WERI-Rb-1 (cell line): ENCODE measurements at regions not wholly inside any gene's neighbourhood (a gene's known extent, or its start where the extent isn't known, plus 50 kb on each side); places are given as distances from the start of the nearest gene placed in this dataset.

Experiments used
- DNase-seq: peaks from one replicate; pipeline ENCODE4 v3.0.0-alpha.2; 2020
- H3K27ac ChIP-seq: fragments of 250-450 bp; sonication (Bioruptor Pico); 2 replicates; pipeline ENCODE4 v1.5.1; 2020; ENCODE audit warnings: mild to moderate bottlenecking, moderate library complexity
- H3K27me3 ChIP-seq: fragments of 250-450 bp; sonication (Bioruptor Pico); 2 replicates; pipeline ENCODE4 v1.5.1; 2021; ENCODE audit warnings: mild to moderate bottlenecking, low read depth, moderate library complexity; ENCODE audit not compliant: insufficient read depth, severe bottlenecking
- H3K36me3 ChIP-seq: fragments of 250-450 bp; sonication (Bioruptor Pico); 2 replicates; pipeline ENCODE4 v1.5.1; 2020; ENCODE audit warnings: mild to moderate bottlenecking, moderate library complexity
- H3K4me3 ChIP-seq: 2 replicates; pipeline ENCODE4 v1.5.1; 2011; ENCODE audit warnings: low read depth, mild to moderate bottlenecking, control low read depth, low read length
- H3K9me3 ChIP-seq: fragments of 250-450 bp; sonication (Bioruptor Pico); 2 replicates; pipeline ENCODE4 v1.5.1; 2021; ENCODE audit warnings: mild to moderate bottlenecking, moderate library complexity; ENCODE audit not compliant: severe bottlenecking
- TF ChIP-seq, protein P1 (sequence below): IDR thresholded peaks from 2 replicates; pipeline ENCODE4 v1.5.1; 2011; ENCODE audit warnings: low read depth, mild to moderate bottlenecking, control low read depth, inconsistent platforms, low read length

DNA sequence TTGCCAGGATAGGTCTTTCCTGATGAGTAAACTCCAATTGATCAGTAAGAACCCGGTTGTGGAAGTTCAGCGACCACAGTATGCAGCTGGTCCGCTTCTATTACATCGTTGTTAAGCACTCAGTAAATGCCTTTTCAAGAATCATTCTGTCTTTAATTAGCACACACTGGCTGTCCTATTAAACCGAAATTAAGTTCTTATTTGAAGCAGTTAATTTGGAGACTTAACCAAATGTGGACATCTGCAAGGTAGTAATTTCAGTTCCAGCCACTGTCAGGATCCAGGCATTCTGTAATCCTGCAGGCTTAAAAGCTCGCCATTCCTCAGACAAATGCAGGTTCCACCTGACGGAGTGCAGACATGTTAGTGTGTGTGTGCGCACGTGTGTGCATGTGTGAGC is 254.6 kb downstream of the IRX2 start:
- Histone ChIP-seq H3K4me3 (no peak overlapping the region), H3K36me3 (no peaks in the 10 kb centered on the region), H3K27me3 (peaks cover 35% of the 10 kb centered on the region), H3K9me3 (peaks cover 6% of the 10 kb centered on the region), H3K27ac (no peak overlapping the region)
- DNase-seq: no peak
- TF ChIP-seq, protein P1, sequence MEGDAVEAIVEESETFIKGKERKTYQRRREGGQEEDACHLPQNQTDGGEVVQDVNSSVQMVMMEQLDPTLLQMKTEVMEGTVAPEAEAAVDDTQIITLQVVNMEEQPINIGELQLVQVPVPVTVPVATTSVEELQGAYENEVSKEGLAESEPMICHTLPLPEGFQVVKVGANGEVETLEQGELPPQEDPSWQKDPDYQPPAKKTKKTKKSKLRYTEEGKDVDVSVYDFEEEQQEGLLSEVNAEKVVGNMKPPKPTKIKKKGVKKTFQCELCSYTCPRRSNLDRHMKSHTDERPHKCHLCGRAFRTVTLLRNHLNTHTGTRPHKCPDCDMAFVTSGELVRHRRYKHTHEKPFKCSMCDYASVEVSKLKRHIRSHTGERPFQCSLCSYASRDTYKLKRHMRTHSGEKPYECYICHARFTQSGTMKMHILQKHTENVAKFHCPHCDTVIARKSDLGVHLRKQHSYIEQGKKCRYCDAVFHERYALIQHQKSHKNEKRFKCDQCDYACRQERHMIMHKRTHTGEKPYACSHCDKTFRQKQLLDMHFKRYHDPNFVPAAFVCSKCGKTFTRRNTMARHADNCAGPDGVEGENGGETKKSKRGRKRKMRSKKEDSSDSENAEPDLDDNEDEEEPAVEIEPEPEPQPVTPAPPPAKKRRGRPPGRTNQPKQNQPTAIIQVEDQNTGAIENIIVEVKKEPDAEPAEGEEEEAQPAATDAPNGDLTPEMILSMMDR: no peak

DNA sequence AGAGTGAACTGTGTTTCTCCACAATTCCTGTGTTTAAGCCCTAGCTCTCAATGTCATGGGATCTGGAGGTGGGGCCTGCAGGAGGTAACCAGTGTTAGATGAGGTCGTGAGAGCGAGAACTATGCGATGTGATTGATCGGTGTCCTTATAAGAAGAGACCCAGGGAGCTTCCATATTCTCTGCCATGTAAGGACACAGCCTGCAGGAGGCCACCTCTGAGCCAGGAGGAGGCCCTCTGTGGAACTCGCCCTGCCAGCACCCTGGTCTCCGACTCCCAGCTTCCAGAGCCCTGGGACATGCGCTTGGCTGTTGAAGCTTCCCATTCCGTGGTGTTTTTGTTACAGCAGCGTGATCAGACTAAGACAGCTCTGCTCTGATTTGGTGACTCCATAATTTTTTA is 255.4 kb downstream of the IRX2 start:
- Histone ChIP-seq H3K9me3 (peaks cover 6% of the 10 kb centered on the region), H3K27me3 (peaks cover 35% of the 10 kb centered on the region), H3K4me3 (no peak overlapping the region), H3K27ac (no peak overlapping the region), H3K36me3 (no peaks in the 10 kb centered on the region)
- no peak for DNase-seq
- TF ChIP-seq, protein P1: peak; percentile 21; the same call in 1 of the 2 replicates

DNA sequence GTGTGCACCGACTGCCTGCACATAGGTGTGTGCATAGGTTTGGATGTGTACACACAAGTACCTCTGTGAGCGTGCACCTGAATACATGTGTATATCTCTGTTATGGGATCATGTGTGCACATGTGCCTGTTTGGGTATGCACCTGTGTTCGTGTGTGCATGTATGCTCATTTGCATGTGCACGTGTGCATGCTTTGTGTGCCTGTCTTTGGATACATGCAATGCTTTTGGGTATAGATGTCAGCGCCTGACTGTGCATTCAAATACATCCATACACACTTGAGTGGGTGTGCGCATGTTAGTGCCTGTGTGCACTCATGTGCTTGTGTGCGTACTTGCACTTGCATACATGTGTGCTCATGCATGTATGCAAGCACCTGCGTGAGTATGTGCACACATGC is 258.1 kb downstream of the IRX2 start:
- H3K4me3 ChIP-seq: no peak overlapping the region
- peaks cover 46% of the 10 kb centered on the region for H3K27me3 ChIP-seq
- H3K27ac ChIP-seq: no peak overlapping the region
- DNase-seq: no peak
- no peaks in the 10 kb centered on the region for H3K9me3 ChIP-seq
- no peaks in the 10 kb centered on the region for H3K36me3 ChIP-seq
- TF ChIP-seq, protein P1: no peak

DNA sequence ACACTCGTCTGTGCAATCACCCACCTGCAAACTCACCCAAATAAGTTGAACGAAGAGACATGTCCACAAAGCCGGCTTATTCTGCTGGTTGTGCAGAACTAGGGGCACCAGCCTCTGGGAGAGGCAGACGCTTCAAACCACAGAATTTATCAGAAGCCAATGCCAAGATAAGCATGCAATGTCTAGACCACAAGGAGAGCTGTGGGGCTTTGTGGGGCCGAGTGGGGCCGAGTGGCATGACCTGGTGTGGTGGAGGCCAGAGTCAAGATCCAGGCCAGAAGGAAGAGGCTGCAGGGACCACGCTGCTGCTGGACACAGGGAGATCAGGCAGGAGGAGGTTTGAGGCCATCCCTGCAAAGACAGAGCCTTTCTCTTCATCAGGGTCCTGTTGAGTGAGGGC is 259.0 kb downstream of the IRX2 start:
- no peak for DNase-seq
- Histone ChIP-seq H3K4me3 (no peak overlapping the region), H3K27ac (no peak overlapping the region), H3K27me3 (peaks cover 50% of the 10 kb centered on the region), H3K36me3 (no peaks in the 10 kb centered on the region), H3K9me3 (no peaks in the 10 kb centered on the region)
- TF ChIP-seq, protein P1: no peak

DNA sequence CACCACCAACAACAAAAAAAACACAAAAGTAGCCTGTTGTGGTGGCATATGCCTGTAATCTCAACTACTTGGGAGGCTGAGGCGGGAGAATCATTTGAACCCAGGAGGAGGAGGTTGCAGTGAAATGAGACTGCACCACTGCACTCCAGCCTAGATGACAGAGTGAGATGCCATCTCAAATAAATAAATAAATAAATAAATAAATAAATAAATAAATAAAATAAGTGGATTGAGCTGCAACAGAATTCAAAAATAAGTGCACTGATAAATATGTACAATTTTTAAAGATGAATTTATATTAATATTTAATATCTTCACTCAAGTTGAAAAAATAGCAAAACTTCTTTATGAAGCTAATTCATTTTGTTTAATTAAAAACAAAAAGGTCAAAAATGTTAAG is 259.6 kb downstream of the IRX2 start:
- Histone ChIP-seq H3K27ac (no peak overlapping the region), H3K36me3 (no peaks in the 10 kb centered on the region), H3K4me3 (no peak overlapping the region), H3K9me3 (no peaks in the 10 kb centered on the region), H3K27me3 (peaks cover 50% of the 10 kb centered on the region)
- TF ChIP-seq, protein P1: no peak
- no peak for DNase-seq

DNA sequence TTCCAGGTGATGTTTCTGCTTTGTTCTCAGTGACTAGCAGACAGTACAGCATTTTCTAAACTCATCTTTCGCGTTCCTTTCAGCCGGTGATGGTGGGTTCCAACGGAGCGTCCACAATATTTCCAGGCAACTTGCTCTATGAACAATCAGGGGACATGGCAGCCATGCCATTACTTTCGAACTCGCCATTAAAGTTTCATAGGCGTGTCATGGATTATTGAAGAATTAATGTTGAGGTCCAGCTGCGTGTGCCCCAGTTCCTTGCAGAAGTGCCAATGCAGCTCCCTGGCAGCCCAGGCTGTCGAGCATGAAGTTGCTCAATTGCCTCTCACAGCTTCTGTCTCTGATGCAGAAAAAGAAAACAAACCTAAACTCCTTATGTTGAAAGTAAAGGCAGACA is 262.2 kb downstream of the IRX2 start:
- TF ChIP-seq, protein P1: no peak
- Histone ChIP-seq H3K27me3 (peaks cover 35% of the 10 kb centered on the region), H3K9me3 (peaks cover under 1% of the 10 kb centered on the region), H3K4me3 (no peak overlapping the region), H3K36me3 (no peaks in the 10 kb centered on the region), H3K27ac (no peak overlapping the region)
- no peak for DNase-seq
